ENCODE measurements at regions not wholly inside any gene's neighbourhood (a gene's known extent, or its start where the extent isn't known, plus 50 kb on each side); places are given as distances from the start of the nearest gene placed in this dataset.

DNA sequence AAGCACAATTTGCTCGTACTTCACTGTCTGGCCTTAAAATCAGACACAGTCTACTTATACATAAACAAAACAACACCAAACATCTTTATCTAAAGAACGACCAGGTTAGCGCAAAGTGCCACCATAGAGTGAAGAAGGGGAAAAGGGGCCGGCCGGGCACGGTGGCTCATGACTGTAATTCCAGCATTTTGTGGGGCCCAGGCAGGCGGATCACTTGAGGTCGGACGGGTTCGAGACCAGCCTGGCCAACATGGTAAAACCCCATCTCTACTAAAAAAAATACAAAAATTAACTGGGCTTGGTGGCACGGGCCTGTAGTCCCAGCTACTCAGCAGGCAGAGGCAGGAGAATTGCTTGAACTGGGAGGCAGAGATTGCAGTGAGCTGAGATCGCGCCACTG, 118.5 kb upstream of the RIOK3 start:
- TF ChIP-seq, protein P1, sequence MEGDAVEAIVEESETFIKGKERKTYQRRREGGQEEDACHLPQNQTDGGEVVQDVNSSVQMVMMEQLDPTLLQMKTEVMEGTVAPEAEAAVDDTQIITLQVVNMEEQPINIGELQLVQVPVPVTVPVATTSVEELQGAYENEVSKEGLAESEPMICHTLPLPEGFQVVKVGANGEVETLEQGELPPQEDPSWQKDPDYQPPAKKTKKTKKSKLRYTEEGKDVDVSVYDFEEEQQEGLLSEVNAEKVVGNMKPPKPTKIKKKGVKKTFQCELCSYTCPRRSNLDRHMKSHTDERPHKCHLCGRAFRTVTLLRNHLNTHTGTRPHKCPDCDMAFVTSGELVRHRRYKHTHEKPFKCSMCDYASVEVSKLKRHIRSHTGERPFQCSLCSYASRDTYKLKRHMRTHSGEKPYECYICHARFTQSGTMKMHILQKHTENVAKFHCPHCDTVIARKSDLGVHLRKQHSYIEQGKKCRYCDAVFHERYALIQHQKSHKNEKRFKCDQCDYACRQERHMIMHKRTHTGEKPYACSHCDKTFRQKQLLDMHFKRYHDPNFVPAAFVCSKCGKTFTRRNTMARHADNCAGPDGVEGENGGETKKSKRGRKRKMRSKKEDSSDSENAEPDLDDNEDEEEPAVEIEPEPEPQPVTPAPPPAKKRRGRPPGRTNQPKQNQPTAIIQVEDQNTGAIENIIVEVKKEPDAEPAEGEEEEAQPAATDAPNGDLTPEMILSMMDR (conservative IDR thresholded peaks at IDR 0.05; ENCODE audit: low read length): no peak
- no peak for TF ChIP-seq EZH2phosphoT487 (IDR thresholded peaks at IDR 0.05; ENCODE audit: borderline replicate concordance, low read depth, low read length)
